Gastroesophageal sphincter (tissue), 4 donors: ENCODE measurements at regions not wholly inside any gene's neighbourhood (a gene's known extent, or its start where the extent isn't known, plus 50 kb on each side); places are given as distances from the start of the nearest gene placed in this dataset.

ENCODE experiments used
- ATAC-seq: fragments of 150-250 bp; one replicate; pipeline ENCODE4 v1.9.1; 2016; ENCODE audit warnings: mild to moderate bottlenecking, moderate library complexity
- H3K27ac ChIP-seq, 4 donors: fragments of 200-600 bp; sonication (generic) in 3 of 4; 1 replicate in 3 of 4; 2 replicates in 1 of 4; pipeline ENCODE4 v1.5.1; 2016 to 2019
- H3K27me3 ChIP-seq: fragments of 200-600 bp; sonication (generic); one replicate; pipeline ENCODE4 v1.5.1; 2019
- H3K36me3 ChIP-seq, 2 donors: fragments of 200-600 bp; sonication (generic); one replicate each; pipeline ENCODE4 v1.5.1; 2019; ENCODE audit warnings: control low read depth in 1 of 2
- H3K4me1 ChIP-seq, 3 donors: fragments of 200-600 bp; sonication (generic); 1 replicate in 2 of 3; 2 replicates in 1 of 3; pipeline ENCODE4 v1.5.1; 2016 to 2019; ENCODE audit warnings: control low read depth in 2 of 3
- H3K4me3 ChIP-seq, 2 donors: fragments of 200-600 bp; sonication (generic); one replicate each; pipeline ENCODE4 v1.5.1; 2019; ENCODE audit warnings: mild to moderate bottlenecking in 1 of 2, moderate library complexity in 1 of 2
- H3K9me3 ChIP-seq, 3 donors: fragments of 200-600 bp; sonication (generic); one replicate each; pipeline ENCODE4 v1.5.1; 2017 to 2019; ENCODE audit warnings: control low read depth in 2 of 3
- CTCF ChIP-seq, 4 experiments: fragments of 200-600 bp in 2 of 4; fragments of 450-650 bp in 2 of 4; sonication (generic) in 1 of 4; IDR thresholded peaks; one replicate each; pipeline ENCODE4 v1.5.1; 2017 to 2019; ENCODE audit warnings: antibody characterized with exemption in 4 of 4, mild to moderate bottlenecking in 2 of 4, moderate library complexity in 2 of 4
- EP300 ChIP-seq: sonication (generic); formaldehyde crosslinking; IDR thresholded peaks from one replicate; pipeline ENCODE4 v1.6.1; 2017; ENCODE audit warnings: antibody characterized with exemption, mild to moderate bottlenecking
- POLR2A ChIP-seq, 2 donors: fragments of 450-650 bp; IDR thresholded peaks; one replicate each; pipeline ENCODE4 v1.6.1; 2017; ENCODE audit warnings: antibody characterized with exemption in 2 of 2, mild to moderate bottlenecking in 2 of 2, moderate library complexity in 1 of 2
- POLR2AphosphoS5 ChIP-seq: sonication (generic); formaldehyde crosslinking; IDR thresholded peaks from one replicate; pipeline ENCODE4 v1.6.1; 2017; ENCODE audit warnings: antibody characterized with exemption
- WGBS, 2 donors: methylation state at CpG; one replicate each; pipeline ENCODE4 v1.1.5; 2018; ENCODE audit warnings: low coverage in 1 of 2; 5-methylcytosine and 5-hydroxymethylcytosine counted together

- ATAC-seq, result no peak
- Histone ChIP-seq H3K36me3 (no peaks in the 10 kb centered on the region), H3K27ac (no peak overlapping the region), H3K27me3 (peaks cover 100% of the 10 kb centered on the region), H3K9me3 (peaks cover 0 to 6% (median 0%) of the 10 kb centered on the region in 3 donors), H3K4me3 (no peak overlapping the region), H3K4me1 (peaks cover 0 to 15% (median 0%) of the 10 kb centered on the region in 3 donors)
- TF ChIP-seq EP300 (no peak), POLR2A (IDR thresholded peaks at IDR 0.05) (no peak), CTCF (IDR thresholded peaks at IDR 0.05) (no peak), POLR2AphosphoS5 (no peak)
- 4 to 9% methylated on average over 19 to 23 of the region's 29 CpGs for WGBS, 2 donors
These were observed 110.8 kb downstream of the TRIM27 start for GRCh38 chr6:28812778-28813569.

- peaks cover 100% of the 10 kb centered on the region for H3K27me3 ChIP-seq
- H3K9me3 ChIP-seq, result no peaks in the 10 kb centered on the region
- WGBS, 2 donors, result 0 to 2% methylated on average over 4 to 14 of the region's 49 CpGs
- H3K4me3 ChIP-seq, result no peak overlapping the region
- no peak overlapping the region for H3K27ac ChIP-seq
- H3K36me3 ChIP-seq, result no peaks in the 10 kb centered on the region
- TF ChIP-seq EP300, result no peak
- no peak for ATAC-seq
- H3K4me1 ChIP-seq, result peaks cover 0 to 15% (median 0%) of the 10 kb centered on the region in 3 donors
These were observed 109.5 kb downstream of the TRIM27 start for GRCh38 chr6:28814032-28814976.

- no peak for ATAC-seq
- TF ChIP-seq CTCF (IDR thresholded peaks at IDR 0.05), result no peak
- TF ChIP-seq EP300, result no peak
- TF ChIP-seq POLR2AphosphoS5, result no peak
- no peak for TF ChIP-seq POLR2A (IDR thresholded peaks at IDR 0.05)
- no peak overlapping the region for H3K4me3 ChIP-seq
- H3K4me1 ChIP-seq, result peaks cover 0 to 7% (median 0%) of the 10 kb centered on the region in 3 donors
- H3K36me3 ChIP-seq, result no peaks in the 10 kb centered on the region
- WGBS, 2 donors, result 6 to 7% methylated on average over 11 to 14 of the region's 15 CpGs
- H3K27ac ChIP-seq, result no peak overlapping the region
- H3K27me3 ChIP-seq, result peaks cover 100% of the 10 kb centered on the region
- H3K9me3 ChIP-seq, result no peaks in the 10 kb centered on the region
These were observed 107.4 kb downstream of the TRIM27 start for GRCh38 chr6:28816339-28816908.

GRCh38 chr6:28816909-28817807 is 106.6 kb downstream of the TRIM27 start:
- peaks cover 0 to 3% (median 0%) of the 10 kb centered on the region in 3 donors for H3K9me3 ChIP-seq
- TF ChIP-seq POLR2AphosphoS5 (no peak), EP300 (no peak), POLR2A (IDR thresholded peaks at IDR 0.05) (no peak), CTCF (IDR thresholded peaks at IDR 0.05) (no peak)
- H3K4me1 ChIP-seq, result peaks cover 0 to 7% (median 0%) of the 10 kb centered on the region in 3 donors
- H3K4me3 ChIP-seq, result no peak overlapping the region
- no peak for ATAC-seq
- WGBS, 2 donors, result 3% methylated on average over 26 to 27 of the region's 27 CpGs
- H3K27me3 ChIP-seq, result peaks cover 100% of the 10 kb centered on the region
- H3K36me3 ChIP-seq, result no peaks in the 10 kb centered on the region
- no peak overlapping the region for H3K27ac ChIP-seq
